ENCODE measurements at regions not wholly inside any gene's neighbourhood (a gene's known extent, or its start where the extent isn't known, plus 50 kb on each side); places are given as distances from the start of the nearest gene placed in this dataset.
"Not testable (repeated sequence)": the region's sequence is repeated elsewhere in the genome, so short reads cannot be mapped to it uniquely, and the experiment has no call there.

- no peak for DNase-seq (ENCODE audit: low spot score)
Measured at GRCh38 chr10:35933491-35933890, 291.4 kb upstream of the FZD8 start.

DNA sequence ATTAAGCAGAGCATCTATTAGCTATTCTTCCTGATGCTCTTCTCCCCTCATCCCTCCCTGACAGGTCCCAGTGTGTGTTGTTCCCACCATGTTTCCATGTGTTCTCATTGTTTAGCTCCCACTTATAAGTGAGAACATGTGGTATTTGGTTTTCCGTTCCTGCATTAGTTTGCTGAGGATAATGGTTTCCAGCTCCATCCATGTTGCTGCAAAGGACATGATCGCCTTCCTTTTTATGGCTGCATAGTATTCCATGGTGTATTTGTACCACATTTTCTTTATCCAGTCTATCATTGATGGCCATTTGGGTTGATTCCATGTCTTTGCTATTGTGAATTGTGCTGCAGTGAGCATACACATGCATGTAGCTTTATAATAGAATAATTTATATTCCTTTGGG lies 287.9 kb upstream of the FZD8 start:
- DNase-seq (ENCODE audit: low spot score), result not testable (repeated sequence)

DNA sequence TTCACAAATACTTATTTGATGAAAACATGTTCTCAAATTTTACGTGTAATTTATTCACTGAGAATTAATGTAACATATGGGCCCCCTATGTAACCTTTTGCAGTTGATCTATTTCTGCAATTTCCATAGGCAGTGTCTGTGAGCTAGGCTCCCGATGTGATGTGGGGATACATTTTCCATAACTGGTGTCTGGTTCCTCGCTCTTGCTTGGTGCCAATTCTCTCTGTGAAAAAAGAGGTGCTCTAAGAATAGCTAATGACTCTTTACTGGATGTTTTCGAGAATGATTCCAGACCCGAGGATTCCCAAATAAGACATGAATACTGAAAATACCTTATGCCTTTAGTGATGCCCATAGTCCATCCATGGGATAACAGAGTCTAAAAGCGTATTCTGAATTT lies 286.7 kb upstream of the FZD8 start:
- no peak for DNase-seq (ENCODE audit: low spot score)

GRCh38 chr10:35927990-35928488 lies 285.9 kb upstream of the FZD8 start:
- no peak for DNase-seq (ENCODE audit: low spot score)

DNA sequence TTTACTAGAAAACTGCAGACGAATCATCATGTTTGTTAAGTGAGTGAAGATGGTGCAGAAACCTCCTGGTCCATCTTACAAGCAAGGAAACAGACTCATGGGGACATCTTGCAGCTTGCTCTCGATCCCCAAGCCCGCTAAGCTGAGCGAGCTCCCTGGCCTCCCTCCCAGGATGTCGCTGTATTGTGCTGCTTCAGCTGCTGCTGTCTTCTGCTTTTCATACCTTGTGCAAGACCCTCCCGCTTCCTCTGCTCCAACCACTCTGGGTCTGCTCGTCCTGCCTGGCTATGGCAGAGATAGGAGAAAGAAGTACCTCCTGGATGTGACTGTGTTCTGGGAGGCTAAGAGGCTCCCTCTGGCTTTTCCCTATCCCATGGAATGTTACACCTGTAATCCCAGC lies 285.2 kb upstream of the FZD8 start:
- DNase-seq (ENCODE audit: low spot score), result no peak

- DNase-seq (ENCODE audit: low spot score), result no peak
Measured at GRCh38 chr10:35926846-35927245, 284.8 kb upstream of the FZD8 start.

GRCh38 chr10:35925493-35925892 lies 283.4 kb upstream of the FZD8 start:
- DNase-seq (ENCODE audit: low spot score), result no peak

DNA sequence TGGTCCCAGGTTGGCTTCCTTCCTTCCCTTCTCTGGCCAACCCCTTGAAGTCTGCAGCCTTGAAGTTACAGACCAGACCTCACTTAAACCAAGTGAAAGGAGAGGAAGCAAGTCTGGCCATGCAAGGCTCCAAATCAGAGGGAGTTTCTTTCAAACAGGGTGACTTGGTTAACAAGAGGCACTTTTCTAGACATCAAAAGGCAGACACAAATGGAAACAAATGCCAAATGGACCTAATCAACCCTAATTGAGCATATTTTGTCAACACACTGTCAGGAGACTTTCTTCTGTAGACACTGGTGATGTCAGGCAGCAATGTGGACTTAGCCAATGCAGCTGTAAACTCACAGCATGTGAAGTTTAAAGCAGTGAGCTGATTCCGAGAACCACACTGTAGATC lies 282.7 kb upstream of the FZD8 start:
- DNase-seq (ENCODE audit: low spot score), result no peak

- DNase-seq (ENCODE audit: low spot score), result no peak
Measured at GRCh38 chr10:35922876-35923600, 280.9 kb upstream of the FZD8 start.

- DNase-seq (ENCODE audit: low spot score), result no peak
Measured at GRCh38 chr10:35921866-35922350, 279.8 kb upstream of the FZD8 start.

DNA sequence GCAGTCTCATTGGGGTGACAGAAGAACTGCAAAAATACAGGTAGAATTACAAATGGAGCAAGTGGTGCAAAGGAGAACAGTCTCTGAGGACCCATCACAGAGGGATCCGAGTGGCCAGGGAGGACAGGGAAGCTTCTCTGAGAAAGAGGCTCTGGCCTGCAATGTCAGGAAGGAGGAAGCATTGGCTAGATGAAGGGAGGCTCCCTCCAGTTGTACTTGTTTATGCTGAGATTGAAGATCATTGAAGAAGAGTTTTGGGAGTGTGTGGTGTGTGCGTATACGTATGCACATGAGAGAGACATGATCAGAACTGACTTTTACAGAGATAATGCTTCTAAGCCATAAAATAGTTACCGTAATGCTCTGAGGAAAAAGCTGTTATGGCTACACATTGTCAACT lies 274.7 kb upstream of the FZD8 start:
- DNase-seq (ENCODE audit: low spot score), result no peak

DNA sequence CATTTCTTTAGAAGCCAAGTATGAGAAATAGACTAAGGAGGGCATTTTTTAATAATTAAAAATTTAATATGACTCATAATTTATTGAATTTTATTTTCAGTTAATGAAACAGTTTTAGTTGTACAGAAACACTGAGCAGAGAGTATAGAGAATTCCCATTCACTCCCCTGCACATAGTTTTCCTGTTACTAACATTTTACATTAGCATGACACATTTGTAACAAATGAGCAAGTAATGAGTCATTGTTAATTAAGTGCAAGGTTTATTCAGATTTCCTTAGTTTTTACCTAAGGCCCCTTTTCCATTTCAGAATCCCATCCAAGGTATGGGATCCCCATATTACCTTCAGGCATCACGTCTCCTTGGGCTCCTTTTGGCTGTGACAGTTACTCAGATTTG lies 271.5 kb upstream of the FZD8 start:
- DNase-seq (ENCODE audit: low spot score), result no peak

GRCh38 chr10:35912615-35913569 lies 270.8 kb upstream of the FZD8 start:
- no peak for DNase-seq (ENCODE audit: low spot score)

GRCh38 chr10:35911954-35912353 lies 269.9 kb upstream of the FZD8 start:
- DNase-seq (ENCODE audit: low spot score), result no peak

GRCh38 chr10:35911233-35911632 lies 269.1 kb upstream of the FZD8 start:
- DNase-seq (ENCODE audit: low spot score), result no peak

- no peak for DNase-seq (ENCODE audit: low spot score)
Measured at GRCh38 chr10:35910234-35910633, 268.1 kb upstream of the FZD8 start.

- no peak for DNase-seq (ENCODE audit: low spot score)
Measured at GRCh38 chr10:35909121-35909720, 267.1 kb upstream of the FZD8 start.

DNA sequence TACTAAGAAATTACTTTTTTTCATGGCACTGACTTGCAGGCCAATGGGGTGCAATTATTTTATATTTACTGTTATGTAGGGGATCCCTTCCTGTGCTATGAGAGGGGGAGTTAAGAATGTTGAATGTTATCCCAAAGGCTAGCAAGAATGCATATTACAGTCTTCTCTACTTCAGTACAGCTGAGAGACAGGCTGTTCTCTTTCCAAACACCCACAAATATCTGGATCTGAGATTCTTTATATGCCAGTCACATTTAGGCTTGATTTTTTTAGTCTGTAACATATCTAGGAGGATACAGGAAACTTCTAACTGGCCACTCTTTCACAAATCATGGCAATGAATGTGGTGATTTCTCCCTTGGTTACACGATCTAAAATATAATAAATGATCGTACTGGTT lies 266.4 kb upstream of the FZD8 start:
- DNase-seq (ENCODE audit: low spot score), result no peak

GRCh38 chr10:35907548-35907947 lies 265.5 kb upstream of the FZD8 start:
- DNase-seq (ENCODE audit: low spot score), result no peak

GRCh38 chr10:35906155-35906554 lies 264.1 kb upstream of the FZD8 start:
- no peak for DNase-seq (ENCODE audit: low spot score)

GRCh38 chr10:35903021-35903420 lies 260.9 kb upstream of the FZD8 start:
- DNase-seq (ENCODE audit: low spot score), result no peak

DNA sequence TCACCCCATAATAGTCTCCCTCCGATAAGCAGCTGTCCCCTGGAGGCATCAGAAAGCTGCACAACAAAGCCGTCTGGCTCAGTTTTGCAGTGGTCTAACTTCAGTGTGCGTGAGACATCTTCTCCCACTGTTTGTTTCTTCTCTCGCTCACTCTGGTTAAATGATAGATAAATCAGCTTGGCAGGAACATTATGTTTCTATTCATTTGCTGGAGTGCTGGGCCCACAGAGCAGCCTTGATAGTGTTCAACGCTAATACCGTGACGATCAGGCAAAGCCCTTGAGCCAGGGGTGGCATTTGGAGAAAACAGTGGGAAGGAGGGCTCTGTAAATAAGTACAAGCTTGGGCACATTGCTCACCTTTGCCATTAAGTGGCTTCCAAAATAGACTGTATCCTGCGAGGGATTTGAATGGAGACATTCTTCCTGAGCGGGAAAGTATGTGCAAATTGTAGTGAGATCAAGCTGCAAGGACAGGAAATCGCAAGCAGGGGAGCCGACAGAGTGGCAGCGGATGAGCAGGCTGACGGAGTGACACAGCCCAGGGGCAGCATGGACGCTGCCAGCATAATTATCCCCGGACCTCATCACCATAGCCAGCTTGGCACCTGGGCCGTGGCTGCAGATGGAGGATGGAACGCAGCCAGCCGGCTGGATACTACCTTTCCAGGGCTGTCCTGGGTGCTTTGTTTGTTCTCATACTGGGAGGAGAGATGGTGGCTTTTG lies 256.8 kb upstream of the FZD8 start:
- DNase-seq (ENCODE audit: low spot score), result no peak
